DMS 273 (cell line): ENCODE measurements at regions not wholly inside any gene's neighbourhood (a gene's known extent, or its start where the extent isn't known, plus 50 kb on each side); places are given as distances from the start of the nearest gene placed in this dataset.
A peak's percentile ranks its signal among the peaks of the same experiment; 100 is the strongest.

Source experiments
- DNase-seq: peaks from one replicate; lab custom pipeline; 2025; ENCODE audit not compliant: unreplicated experiment; lab: John Stamatoyannopoulos, UW

- no peak for DNase-seq
Observed at GRCh38 chrX:66328950-66329596, 165.0 kb downstream of the HEPH start.

- DNase-seq, result no peak
Observed at GRCh38 chrX:66360894-66361293, 196.8 kb downstream of the HEPH start.

- no peak for DNase-seq
Observed at GRCh38 chrX:66384722-66385121, 220.7 kb downstream of the HEPH start.

- no peak for DNase-seq
Observed at GRCh38 chrX:66399273-66399672, 235.2 kb downstream of the HEPH start.

GRCh38 chrX:66402165-66402564 lies 236.7 kb downstream of the EDA2R start:
- DNase-seq, result no peak

- DNase-seq, result peak; percentile 23
Observed at GRCh38 chrX:66408507-66408906, 230.4 kb downstream of the EDA2R start.

GRCh38 chrX:66410806-66411205 lies 228.1 kb downstream of the EDA2R start:
- no peak for DNase-seq
